HG02870 (cell line): ENCODE measurements at regions not wholly inside any gene's neighbourhood (a gene's known extent, or its start where the extent isn't known, plus 50 kb on each side); places are given as distances from the start of the nearest gene placed in this dataset.
"Not testable (repeated sequence)": the region's sequence is repeated elsewhere in the genome, so short reads cannot be mapped to it uniquely, and the experiment has no call there.

ENCODE experiments used
- ATAC-seq: cut with Tn5 transposase; IDR thresholded peaks from one replicate; pipeline ENCODE4 v1.9.1; 2021; ENCODE audit warnings: mild to moderate bottlenecking, moderate library complexity; ENCODE audit not compliant: unreplicated experiment

DNA sequence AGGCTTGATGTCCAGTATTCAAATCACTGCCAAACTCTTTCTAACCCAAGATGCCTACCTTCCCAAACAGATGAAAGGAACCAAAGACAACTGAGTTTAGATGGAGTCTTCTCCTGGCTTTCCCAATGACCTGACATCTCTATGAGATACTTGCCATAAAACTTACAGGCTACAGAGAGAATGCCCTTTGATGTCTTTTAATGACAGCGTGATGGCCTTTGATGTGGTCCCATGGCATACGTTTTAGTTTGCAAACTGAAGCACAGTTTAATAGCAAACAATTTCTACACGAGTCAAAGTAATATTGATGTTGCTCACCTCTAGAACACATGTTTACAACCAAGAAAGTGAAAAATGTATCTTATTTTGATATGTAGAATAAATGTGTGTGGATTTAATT, 73.2 kb downstream of the ZIC4 start:
- no peak for ATAC-seq

DNA sequence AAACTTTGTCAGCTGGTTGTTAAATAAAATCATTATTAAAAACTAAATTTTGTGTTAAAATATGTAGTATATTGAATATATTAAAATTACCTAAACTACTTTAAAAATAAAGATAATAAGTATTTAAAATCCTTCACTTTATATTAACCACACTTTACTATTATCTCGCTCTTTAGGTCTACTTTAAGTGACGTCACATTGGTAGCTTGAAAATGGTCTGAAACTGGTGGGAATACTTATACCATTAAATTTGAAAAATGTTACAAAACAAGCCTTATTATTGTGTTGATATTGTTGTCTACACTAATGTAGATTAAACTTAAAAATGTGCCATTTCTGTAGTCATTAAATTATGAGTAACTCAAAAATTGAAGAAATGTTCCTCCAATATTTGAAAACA, 77.6 kb downstream of the ZIC4 start:
- no peak for ATAC-seq

DNA sequence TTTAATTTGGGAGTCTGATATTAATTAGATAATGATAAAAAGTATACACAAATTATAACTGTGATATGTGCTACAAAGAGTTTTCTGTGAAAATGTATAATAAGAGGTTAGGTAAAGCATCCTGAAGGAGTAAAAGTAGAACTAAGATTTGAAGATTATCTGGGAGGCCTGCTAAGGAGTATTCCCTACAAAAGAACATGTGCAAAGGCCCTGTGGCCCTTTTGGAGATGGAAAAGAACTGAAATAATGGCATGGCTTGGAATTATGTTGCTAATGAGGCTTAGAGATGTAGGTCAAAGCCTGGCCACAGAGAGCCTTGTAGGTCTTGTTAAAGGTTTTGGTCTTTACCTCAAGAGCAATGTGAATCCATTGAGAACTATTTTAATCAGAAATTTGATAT, 82.0 kb downstream of the ZIC4 start:
- ATAC-seq = no peak

DNA sequence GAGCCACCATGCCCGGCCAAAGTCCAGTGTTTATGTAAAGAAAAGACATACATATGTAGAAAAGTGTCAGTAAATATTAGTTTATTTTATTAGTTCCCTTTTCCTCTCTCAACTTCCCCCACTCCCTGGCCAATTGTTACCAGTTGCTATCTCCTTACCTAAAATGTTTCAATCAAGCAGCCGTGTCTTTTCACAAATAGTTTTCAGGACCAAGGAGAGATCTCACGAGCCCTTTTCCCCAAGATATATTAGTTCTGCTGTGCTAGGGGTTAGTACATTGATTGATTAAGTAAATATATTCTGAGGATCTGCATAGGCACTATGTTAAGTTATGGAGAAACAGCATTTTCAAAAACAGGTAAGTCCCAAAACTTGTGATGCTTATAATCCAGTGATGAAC, 87.4 kb downstream of the ZIC4 start:
- no peak for ATAC-seq

DNA sequence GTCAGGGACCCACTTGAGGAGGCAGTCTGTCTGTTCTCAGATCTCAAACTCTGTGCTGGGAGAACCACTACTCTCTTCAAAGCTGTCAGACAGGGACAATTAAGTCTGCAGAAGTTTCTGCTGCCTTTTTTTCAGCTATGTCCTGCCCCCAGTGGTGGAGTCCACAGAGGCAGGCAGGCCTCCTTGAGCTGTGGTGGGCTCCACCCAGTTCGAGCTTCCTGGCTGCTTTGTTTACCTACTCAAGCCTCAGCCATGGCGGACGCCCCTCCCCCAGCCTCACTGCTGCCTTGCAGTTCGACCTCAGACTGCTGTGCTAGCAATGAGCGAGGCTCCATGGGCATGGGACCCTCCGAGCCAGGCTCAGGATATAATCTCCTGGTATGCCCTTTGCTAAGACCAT, 89.3 kb downstream of the ZIC4 start:
- not testable (repeated sequence) for ATAC-seq

DNA sequence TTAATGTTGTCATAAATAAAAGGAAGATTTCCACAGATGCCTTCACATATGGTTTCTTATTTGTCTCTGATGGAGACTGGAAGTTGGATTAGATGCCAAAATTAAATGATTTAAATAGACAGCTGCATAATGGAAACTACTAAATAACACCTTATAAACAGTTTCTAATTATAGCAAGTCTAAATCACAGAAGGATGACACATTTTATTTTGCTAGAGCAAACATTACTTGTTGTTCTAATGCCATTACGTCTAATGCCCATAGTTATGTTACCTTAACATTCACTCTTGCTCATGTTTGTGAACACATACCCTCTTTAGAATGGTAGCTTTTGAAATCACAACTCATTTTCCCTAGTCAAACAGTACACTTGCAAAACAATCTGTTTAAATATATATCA, 92.8 kb downstream of the ZIC4 start:
- ATAC-seq = no peak

DNA sequence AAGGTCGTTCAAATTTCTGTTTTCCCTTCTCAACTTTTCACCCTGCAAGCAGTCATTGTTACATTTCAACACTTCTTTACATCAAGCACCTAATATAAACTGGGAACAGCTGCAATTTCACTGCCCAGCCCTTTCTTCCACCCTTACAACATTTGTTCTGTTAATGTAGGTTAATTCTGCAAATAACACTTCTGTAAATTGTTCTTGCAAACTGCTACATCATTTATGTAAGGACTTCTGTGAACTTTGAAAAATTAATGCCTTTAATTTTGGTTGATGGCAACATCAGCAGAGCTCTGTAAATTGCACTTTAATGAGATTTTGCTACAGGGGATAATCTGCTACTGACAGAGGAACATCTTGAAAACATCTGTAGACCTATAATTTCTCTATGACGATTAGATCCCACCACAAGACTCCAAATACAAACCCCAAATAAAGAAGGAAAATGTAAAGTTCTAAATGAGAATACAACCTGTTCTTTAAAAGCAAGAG, 93.5 kb downstream of the ZIC4 start:
- no peak for ATAC-seq

DNA sequence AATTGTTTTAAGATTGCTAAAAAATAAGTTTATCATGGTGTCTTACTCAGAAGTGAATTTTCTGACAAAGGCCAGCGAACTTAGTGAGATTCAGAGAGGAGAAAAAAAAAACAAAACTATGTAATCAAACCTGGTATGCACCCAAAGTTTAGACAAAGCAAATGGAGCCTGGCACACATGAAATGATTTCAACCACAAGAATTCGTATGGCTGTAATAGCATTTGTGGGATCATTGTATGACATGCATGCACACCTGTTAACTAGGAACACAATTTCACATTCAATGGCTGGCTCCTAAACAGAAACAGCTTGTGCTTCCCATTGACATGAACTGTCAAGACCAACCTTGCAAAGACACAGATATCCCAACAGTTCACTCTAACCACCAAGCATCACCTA, 94.6 kb downstream of the ZIC4 start:
- ATAC-seq = no peak

DNA sequence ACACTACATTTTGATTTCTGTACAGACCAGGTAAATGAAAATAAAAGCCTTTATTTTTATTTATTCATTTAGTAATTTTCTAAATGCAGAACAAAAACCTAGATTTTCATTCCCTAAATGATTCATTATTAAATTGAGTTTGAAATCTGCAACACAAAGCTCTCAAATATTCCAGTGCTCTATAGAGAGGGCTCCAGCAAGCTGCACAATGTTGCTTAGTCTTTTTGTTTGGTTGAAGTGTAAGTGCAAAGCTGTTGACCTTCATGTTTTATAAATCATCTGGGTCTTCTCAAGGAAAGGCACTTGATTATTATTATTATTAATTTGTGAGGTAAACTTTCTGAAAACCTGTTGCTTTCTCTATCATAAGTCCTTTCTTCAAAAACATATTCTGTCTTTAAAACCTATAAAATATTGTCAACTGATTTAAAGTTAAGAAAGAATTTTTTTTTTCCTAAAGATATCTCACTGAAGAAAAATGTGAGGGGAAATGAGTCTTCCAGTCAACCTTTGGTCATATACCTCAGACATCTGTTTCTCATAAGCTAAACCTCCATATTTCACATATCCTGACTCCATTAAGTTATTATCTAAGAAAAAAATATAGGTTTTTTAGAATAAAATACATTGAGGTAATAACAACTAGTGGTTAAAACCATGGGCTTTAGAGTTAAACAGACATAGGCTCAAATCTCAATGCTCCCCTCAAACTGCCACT, 100.7 kb downstream of the ZIC4 start:
- ATAC-seq = no peak

DNA sequence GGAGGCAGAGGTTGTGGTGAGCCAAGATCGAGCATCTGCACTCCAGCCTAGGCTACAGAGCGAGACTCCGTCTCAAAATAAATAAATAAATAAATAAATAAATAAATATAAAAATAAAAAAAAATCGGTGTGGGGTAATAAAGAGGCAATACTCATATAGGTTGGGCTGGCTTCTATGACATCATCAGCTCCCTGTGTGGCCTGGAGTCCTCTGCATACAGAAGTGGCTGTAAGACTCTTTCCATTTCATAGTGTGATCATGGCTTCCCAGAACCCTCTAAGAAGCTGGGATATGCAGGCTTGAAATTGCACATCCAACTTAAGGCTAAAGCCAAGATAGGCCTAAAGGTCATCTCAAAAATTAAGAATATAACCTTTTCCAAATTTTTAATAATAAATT, 101.6 kb downstream of the ZIC4 start:
- ATAC-seq = no peak

DNA sequence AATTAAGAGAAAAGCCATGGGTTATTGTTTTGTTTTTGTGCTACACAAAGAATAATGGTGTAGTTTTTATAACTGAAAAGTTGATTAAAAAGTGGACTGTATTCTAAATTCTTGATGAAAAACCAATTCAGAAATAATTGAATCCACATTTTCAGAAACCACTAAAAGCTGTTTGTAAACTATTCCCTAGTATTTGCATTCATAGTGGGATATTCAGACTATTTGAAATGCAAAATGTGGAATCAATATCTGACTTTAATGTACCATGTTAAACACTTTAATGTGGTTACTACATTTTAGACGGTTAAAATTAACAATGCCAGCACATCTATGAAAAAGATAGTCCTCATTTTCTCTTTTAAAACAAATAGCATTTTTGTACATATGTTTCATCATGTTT, 104.6 kb downstream of the ZIC4 start:
- ATAC-seq = no peak

DNA sequence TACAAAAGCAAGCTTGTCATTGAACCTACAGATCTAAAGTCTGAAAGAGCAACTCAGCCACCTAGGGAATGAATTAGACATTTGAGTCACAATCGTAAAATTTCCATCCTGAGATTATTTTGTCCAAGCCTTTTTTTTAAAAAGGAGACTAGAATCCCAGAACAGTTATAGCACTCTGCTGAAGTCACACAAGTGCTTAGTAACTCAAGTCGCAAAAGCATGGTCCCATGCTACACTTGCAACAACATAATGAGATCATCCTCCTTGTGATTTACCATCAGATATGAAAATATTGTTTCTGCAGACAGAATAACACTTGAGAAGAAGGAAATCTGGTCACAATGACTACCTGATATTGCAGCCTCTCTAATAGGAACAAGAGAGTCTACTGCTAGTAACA, 106.7 kb downstream of the ZIC4 start:
- ATAC-seq = no peak

DNA sequence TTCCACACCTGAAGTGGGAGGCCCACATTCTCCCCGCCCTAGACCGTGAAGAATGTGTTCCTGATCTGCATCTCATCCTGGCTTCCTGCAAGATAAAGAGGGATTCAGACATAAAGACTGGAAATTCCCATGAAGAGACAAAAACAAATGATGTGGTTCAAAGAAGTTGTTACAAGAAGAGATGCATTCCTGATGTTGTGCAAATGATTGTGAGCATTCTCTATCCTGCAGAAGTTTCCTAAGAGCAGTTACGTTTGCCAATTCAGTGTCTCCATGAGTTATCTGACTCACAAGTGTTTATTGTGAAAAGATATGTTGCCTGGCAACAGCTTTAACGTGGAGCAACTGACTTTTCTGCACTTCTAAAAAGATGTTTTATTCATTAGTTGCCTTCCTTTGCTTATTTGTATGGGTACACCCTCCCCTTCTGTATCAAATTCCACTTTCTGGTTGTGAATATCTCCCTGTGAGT, 107.8 kb downstream of the ZIC4 start:
- no peak for ATAC-seq

DNA sequence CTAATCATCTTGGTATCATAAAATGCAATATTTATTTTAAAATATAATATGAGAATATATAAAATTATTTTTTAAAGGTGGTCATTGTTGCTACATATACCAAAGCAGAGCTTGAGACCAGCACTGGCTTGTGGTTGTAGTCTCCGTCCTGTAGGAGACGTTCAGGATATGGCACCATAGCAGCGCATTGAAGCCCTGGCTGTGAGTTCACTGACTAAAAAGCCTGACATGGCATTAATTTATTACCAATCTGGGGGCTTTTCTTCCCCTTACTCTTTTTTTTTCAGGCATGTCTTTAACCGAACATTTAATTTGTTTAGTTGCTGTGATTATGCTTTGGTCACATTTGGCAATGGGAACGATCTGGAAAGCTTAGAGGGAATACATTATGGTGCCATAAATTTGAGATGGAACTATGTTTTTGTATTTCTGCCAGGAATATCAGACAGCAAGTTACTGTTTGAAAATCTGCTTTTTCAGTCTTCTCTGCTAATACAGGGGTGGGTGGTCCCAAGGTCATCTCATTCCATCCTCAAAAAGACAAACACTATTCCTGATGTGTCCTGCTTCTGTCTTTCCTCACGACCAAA, 108.5 kb downstream of the ZIC4 start:
- ATAC-seq = no peak

DNA sequence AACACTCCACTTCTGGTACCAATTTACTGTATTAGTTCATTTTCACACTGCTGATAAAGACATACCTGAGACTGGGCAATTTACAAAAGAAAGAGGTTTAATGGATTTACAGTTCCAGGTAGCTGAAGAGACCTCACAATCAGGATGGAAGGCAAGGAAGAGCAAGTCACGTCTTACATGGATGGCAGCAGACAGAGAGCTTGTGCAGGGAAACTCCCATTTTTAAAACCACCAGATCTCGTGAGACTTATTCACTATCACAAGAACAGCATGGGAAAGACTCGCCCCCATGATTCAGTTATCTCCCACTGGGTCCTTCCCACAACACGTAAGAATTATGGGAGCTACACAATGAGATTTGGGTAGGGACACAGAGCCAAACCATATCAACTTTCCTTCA, 119.0 kb downstream of the ZIC4 start:
- not testable (repeated sequence) for ATAC-seq

DNA sequence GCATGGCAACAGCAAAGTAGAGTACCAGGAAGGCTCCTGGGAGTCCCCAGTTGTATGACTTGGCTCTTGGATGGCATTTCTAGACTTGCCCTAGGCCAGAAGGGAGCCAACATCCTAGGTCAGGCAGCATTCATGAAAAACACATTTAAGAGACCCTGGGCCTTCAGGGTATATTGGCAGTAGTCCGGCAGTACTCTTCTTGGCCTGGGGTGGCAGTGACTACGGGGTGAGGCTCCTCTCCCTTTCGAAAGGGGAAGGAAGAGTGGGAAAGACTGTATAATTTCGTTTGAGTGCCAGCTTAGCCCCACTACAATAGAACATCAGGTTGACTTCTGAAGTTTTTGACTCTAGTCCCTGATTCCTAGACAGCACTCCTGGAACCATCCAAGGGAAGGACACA, 136.4 kb downstream of the ZIC4 start:
- no peak for ATAC-seq

DNA sequence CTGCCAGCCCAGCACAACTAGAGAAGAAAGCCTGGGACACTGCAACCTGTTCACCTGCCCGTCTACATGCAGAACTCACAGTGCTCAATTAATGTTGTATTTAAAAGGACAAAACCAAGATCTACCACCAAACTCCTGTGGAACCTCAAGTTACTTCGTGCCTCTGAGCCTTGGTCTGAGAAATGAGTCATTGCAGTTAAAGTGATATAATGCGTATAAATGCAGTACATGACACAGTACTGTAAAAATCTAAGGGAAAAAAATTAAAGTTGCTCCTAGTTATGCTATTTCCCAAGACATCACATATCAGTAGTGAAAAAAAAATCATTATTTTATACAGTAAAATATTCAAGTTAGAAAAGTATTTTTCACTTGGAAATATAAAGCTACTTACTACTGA, 138.9 kb downstream of the ZIC4 start:
- no peak for ATAC-seq

DNA sequence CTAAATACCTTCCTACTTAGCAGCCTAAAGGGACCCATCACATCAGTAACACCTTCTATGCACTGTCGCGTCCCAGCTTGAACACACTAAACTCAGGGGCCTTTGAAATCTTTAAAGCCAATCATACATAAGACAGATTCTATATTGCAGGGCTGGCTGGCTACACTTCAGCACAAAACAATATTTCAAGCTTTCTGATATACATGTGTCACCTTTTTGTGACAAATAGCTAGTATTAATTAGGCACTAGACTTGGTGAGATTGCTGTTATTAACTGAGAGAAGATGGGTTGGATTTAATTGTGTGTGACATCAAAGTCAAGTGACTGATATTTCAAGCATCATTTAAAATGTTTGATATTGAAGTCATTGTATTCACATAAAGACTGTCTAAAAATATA, 148.4 kb downstream of the ZIC4 start:
- no peak for ATAC-seq

DNA sequence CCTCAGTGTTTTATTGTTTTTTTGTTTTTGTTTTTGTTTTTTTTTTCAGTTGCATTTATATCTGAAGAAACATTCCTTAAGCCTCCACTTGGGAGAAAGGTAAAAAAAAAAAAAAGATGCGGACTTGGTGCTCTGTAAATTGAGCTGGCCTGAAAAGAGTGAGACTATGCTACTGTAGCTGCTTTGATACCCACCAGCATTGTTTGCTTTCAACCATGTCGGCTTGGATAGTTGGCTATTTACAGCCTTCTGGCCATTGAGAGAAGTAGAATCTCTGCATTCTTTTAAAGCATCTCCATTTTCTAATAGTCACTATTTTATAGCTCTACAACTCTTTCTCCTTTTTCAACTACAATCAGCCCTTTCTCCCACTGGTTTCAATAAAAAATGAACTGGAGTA, 149.6 kb downstream of the ZIC4 start:
- no peak for ATAC-seq

DNA sequence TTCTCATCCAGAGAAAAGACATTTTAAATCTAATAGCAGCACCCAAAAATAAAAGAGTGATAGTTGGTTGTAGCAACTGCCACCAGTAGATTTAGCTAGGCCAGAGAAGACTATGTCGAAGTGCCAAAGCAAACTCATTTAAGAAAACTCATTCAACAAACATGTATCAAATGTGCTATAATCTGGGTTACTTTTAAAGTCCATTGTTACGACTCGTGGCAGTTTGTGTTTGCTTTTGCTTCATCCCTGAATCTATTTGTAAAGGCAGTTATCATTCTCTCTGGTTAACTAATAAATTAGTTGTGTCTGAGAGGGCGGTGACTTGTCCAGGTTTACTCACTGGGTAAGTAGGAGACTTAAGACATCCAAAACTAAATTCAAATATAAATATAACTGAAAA, 159.4 kb downstream of the ZIC4 start:
- no peak for ATAC-seq

DNA sequence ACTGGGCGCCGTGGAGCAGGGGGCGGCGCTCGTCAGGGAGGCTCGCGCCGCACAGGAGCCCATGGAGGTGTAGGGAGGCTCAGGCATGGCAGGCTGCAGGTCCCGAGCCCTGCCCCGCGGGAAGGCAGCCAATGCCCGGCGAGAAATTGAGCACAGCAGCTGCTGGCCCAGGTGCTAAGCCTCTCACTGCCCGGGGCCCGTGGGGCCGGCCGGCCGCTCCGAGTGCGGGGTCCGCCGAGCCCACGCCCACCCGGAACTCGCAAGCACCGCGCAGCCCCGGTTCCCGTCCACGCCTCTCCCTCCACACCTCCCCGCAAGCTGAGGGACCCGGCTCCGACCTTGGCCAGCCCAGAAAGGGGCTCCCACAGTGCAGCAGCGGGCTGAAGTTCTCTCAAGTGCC, 160.7 kb downstream of the ZIC4 start:
- ATAC-seq = not testable (repeated sequence)

DNA sequence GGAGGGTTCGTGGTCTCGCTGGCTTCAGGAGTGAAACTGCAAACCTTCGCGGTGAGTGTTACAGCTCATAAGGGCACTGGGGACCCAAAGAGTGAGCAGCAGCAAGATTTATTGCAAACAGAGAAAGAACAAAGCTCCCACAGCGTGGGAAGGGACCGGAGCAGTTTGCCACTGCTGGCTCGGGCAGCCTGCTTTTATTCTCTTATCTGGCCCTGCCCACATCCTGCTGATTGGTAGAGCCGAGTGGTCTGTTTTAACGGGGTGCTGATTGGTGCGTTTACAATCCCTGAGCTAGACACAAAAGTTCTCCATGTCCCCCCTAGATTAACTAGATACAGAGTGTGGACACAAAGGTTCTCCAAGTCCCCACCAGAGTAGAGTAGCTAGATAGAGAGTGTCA, 161.3 kb downstream of the ZIC4 start:
- not testable (repeated sequence) for ATAC-seq

DNA sequence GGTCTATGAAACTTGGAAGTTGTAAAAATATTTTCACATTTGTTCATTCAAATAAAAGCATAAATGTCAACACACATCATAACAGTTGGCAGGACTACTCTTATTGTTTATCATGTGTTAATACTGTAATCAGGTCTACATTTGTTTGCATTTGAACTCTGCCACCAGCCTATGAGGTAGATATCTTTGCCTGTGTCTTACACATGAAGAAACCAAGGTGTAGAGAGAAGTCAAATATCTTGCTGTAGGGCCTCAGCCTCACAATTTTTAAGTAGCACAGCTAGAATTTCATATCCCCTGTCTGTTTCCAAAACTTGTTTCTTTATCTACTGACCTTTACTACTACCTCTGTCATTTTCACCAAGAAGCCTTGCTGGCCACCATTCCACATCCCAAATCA, 161.9 kb downstream of the ZIC4 start:
- no peak for ATAC-seq
